GM12878 (cell line): ENCODE measurements at regions not wholly inside any gene's neighbourhood (a gene's known extent, or its start where the extent isn't known, plus 50 kb on each side); places are given as distances from the start of the nearest gene placed in this dataset.

ENCODE experiments used
- ATAC-seq: fragments of 200-7000 bp; cut with Tn5 transposase; 3 replicates; pipeline ENCODE4 v1.9.1; 2020; ENCODE audit warnings: mild to moderate bottlenecking, moderate library complexity
- BruUV-seq: library from RNA; stranded (reverse); fragments of 400-500 nt; replicated peaks from 2 replicates; lab custom pipeline; 2021; lab: Mats Ljungman, UMichigan
- CTCF ChIA-PET: fragments of 300-600 bp; sonication (Branson Sonifier 250); formaldehyde crosslinking; extraction: SDS; loops from one replicate; lab custom pipeline; 2021; ENCODE audit warnings: inconsistent platforms; lab: Yijun Ruan, JAX
- POLR2A ChIA-PET: fragments of 350-600 bp; formaldehyde crosslinking; extraction: SDS; loops from one replicate; lab custom pipeline; 2021; ENCODE audit warnings: inconsistent platforms; lab: Charles Lee
- RAD21 ChIA-PET: fragments of 300-600 bp; sonication (Branson Sonifier 250); formaldehyde crosslinking; loops from one replicate; lab custom pipeline; 2023; ENCODE audit warnings: antibody characterized with exemption; ENCODE audit not compliant: unreplicated experiment; lab: Charles Lee
- SMC1A ChIA-PET: fragments of 300-600 bp; sonication (Branson Sonifier 250); formaldehyde crosslinking; loops from one replicate; lab custom pipeline; 2023; ENCODE audit not compliant: unreplicated experiment, uncharacterized antibody; lab: Charles Lee
- DNase-seq: peaks from one replicate; pipeline ENCODE4 v3.0.0-alpha.2; 2011; ENCODE audit warnings: low read depth, low spot score
- FAIRE-seq: peaks from 3 replicates; lab custom pipeline; 2011; peaks lifted over from hg19 to GRCh38; lab: Jason Lieb, UNC
- H2AFZ ChIP-seq: 2 replicates; pipeline ENCODE4 v1.6.0; 2011; ENCODE audit warnings: low read depth, low read length, control low read depth; ENCODE audit not compliant: control insufficient read depth
- H3K27ac ChIP-seq: 2 replicates; pipeline ENCODE4 v1.5.1; 2011; ENCODE audit warnings: control low read depth; ENCODE audit not compliant: control insufficient read depth, insufficient read depth
- H3K27me3 ChIP-seq, 2 experiments: replicated peaks in 1 of 2; 2 replicates each; pipeline versions ENCODE4 v1.6.0 to v1.6.1; 2011; ENCODE audit warnings: low read length in 1 of 2; ENCODE audit not compliant: control insufficient read depth in 2 of 2, insufficient read depth in 2 of 2
- H3K36me3 ChIP-seq, 2 experiments: 2 replicates each; pipeline ENCODE4 v1.5.1; 2011; ENCODE audit warnings: low read length in 1 of 2; ENCODE audit not compliant: control insufficient read depth in 2 of 2, insufficient read depth in 2 of 2
- H3K4me1 ChIP-seq: 2 replicates; pipeline ENCODE4 v1.6.1; 2011; ENCODE audit warnings: mild to moderate bottlenecking, low read length, moderate library complexity, mixed read lengths; ENCODE audit not compliant: control insufficient read depth, insufficient read depth
- H3K4me2 ChIP-seq: 2 replicates; pipeline ENCODE4 v1.6.0; 2011; ENCODE audit warnings: control low read depth; ENCODE audit not compliant: control insufficient read depth, insufficient read depth
- H3K4me3 ChIP-seq: fragments of 200-600 bp; sonication (generic); 2 replicates; pipeline ENCODE4 v1.5.1; 2016
- H3K79me2 ChIP-seq: 2 replicates; pipeline ENCODE4 v1.6.0; 2011; ENCODE audit warnings: low read length; ENCODE audit not compliant: control insufficient read depth, insufficient read depth
- H3K9ac ChIP-seq: 2 replicates; pipeline ENCODE4 v1.8.0; 2011; ENCODE audit warnings: low read length, control low read depth, mixed read lengths; ENCODE audit not compliant: control insufficient read depth, insufficient read depth
- H3K9me3 ChIP-seq: replicated peaks from 3 replicates; pipeline ENCODE4 v1.5.1; 2011; ENCODE audit warnings: mild to moderate bottlenecking, low read length; ENCODE audit not compliant: control insufficient read depth, insufficient read depth
- H4K20me1 ChIP-seq: 2 replicates; pipeline ENCODE4 v1.6.0; 2011; ENCODE audit not compliant: control insufficient read depth, insufficient read depth
- ATF7 ChIP-seq: fragments of 450-650 bp; IDR thresholded peaks from 2 replicates; pipeline ENCODE4 v1.6.1; 2016; ENCODE audit warnings: low read depth, mild to moderate bottlenecking
- BCLAF1 ChIP-seq: fragments of 450-650 bp; IDR thresholded peaks from 2 replicates; pipeline ENCODE4 v1.6.1; 2017; ENCODE audit warnings: antibody characterized with exemption, mild to moderate bottlenecking, moderate library complexity
- CHD4 ChIP-seq: fragments of 200-600 bp; sonication (generic); IDR thresholded peaks from 2 replicates; pipeline ENCODE4 v1.6.1; 2016; ENCODE audit warnings: mild to moderate bottlenecking
- DPF2 ChIP-seq: fragments of 450-650 bp; IDR thresholded peaks from 2 replicates; pipeline ENCODE4 v1.6.1; 2017; ENCODE audit warnings: mild to moderate bottlenecking
- ESRRA ChIP-seq: IDR thresholded peaks from 2 replicates; pipeline ENCODE4 v1.6.1; 2012; ENCODE audit warnings: mild to moderate bottlenecking, low read length, improper control_type of control experiment
- NFYA ChIP-seq: IDR thresholded peaks from 2 replicates; pipeline ENCODE4 v1.6.1; 2011; ENCODE audit warnings: low read depth, mild to moderate bottlenecking, low read length, improper control_type of control experiment, borderline replicate concordance
- NKRF ChIP-seq: fragments of 450-650 bp; conservative IDR thresholded peaks from 2 replicates; pipeline ENCODE4 v1.6.1; 2017; ENCODE audit warnings: mild to moderate bottlenecking, moderate library complexity
- RBBP5 ChIP-seq: fragments of 200-600 bp; sonication (generic); conservative IDR thresholded peaks from 2 replicates; pipeline ENCODE4 v1.6.1; 2016
- SKIL ChIP-seq: fragments of 450-650 bp; IDR thresholded peaks from 2 replicates; pipeline ENCODE4 v1.6.1; 2017; ENCODE audit warnings: mild to moderate bottlenecking, low read depth, inconsistent platforms; ENCODE audit not compliant: poor library complexity, severe bottlenecking
- SMC3 ChIP-seq: IDR thresholded peaks from 2 replicates; pipeline ENCODE4 v1.6.1; 2011; ENCODE audit warnings: low read length, improper control_type of control experiment, borderline replicate concordance
- STAT3 ChIP-seq: IDR thresholded peaks from 2 replicates; pipeline ENCODE4 v1.6.1; 2011; ENCODE audit warnings: low read depth, low read length, improper control_type of control experiment
- SUZ12 ChIP-seq: fragments of 200-600 bp; sonication (generic); IDR thresholded peaks from one replicate; pipeline ENCODE4 v1.6.1; 2018; ENCODE audit warnings: antibody characterized with exemption, mild to moderate bottlenecking; ENCODE audit not compliant: unreplicated experiment
- TBL1XR1 ChIP-seq: IDR thresholded peaks from 2 replicates; pipeline ENCODE4 v1.6.1; 2012; ENCODE audit warnings: low read depth, low read length, improper control_type of control experiment
- USF1 ChIP-seq: IDR thresholded peaks from 2 replicates; pipeline ENCODE4 v1.6.1; 2011; ENCODE audit warnings: borderline replicate concordance, low read depth, mild to moderate bottlenecking, moderate library complexity, mixed read lengths, low read length; ENCODE audit not compliant: insufficient read depth; ENCODE audit errors: extremely low read length
- WGBS: methylation state at CpG from one replicate; pipeline ENCODE4 v1.1.6; 2016; ENCODE audit warnings: low lambda C conversion rate; ENCODE audit not compliant: insufficient replicate concordance, insufficient coverage; ENCODE audit errors: missing lambda C conversion rate; 5-methylcytosine and 5-hydroxymethylcytosine counted together
- in situ Hi-C: fragments of 300-500 bp; cut with MboI; formaldehyde crosslinking; loops from 9 replicates; pipeline ENCODE4 v1.14.3; 2018; ENCODE audit warnings: mixed read lengths
- intact Hi-C: fragments of 100-400 bp; cut with micrococcal nuclease; formaldehyde crosslinking; loops from one replicate; pipeline ENCODE4 v1.14.2; 2022; ENCODE audit not compliant: unreplicated experiment

- intact Hi-C loops (no loop called here), in situ Hi-C loops (no loop called here)
- H3K4me2 ChIP-seq: no peak overlapping the region
- ChIA-PET RAD21 (no interaction called here), CTCF (no interaction called here), SMC1A (interaction anchor here (0.6 to 1.0 kb wide), 2 partner anchors 12 to 36 kb away, joined by 3 read pairs; no protein-coding TSS in a partner anchor), POLR2A (no interaction called here)
- DNase-seq: no peak
- no peak for FAIRE-seq
- WGBS: 52% methylated on average over 5 of the region's 5 CpGs
- no peaks in the 10 kb centered on the region for H4K20me1 ChIP-seq
- H3K79me2 ChIP-seq: no peaks in the 10 kb centered on the region
- H2AFZ ChIP-seq: no peak overlapping the region
- H3K27me3 ChIP-seq: no peaks in the 10 kb centered on the region; a peak in 1 of 4 replicates
- no TSS peak for BruUV-seq
- no peaks in the 10 kb centered on the region for H3K9me3 ChIP-seq
- H3K36me3 ChIP-seq: no peaks in the 10 kb centered on the region
- no peak overlapping the region for H3K9ac ChIP-seq
- no peak for ATAC-seq
- no peaks in the 10 kb centered on the region for H3K4me1 ChIP-seq
- no peak overlapping the region for H3K4me3 ChIP-seq
- no peak overlapping the region for H3K27ac ChIP-seq
- TF ChIP-seq TBL1XR1 (no peak), STAT3 (no peak), ESRRA (no peak), BCLAF1 (no peak), ATF7 (no peak), NKRF (no peak), USF1 (no peak), CHD4 (no peak), DPF2 (no peak), SUZ12 (no peak), NFYA (no peak), SMC3 (no peak), SKIL (no peak), RBBP5 (no peak)
These were observed 423.6 kb upstream of the TPM1 start for GRCh38 chr15:62618846-62619504.
